ENCODE measurements at regions not wholly inside any gene's neighbourhood (a gene's known extent, or its start where the extent isn't known, plus 50 kb on each side); places are given as distances from the start of the nearest gene placed in this dataset.

DNA sequence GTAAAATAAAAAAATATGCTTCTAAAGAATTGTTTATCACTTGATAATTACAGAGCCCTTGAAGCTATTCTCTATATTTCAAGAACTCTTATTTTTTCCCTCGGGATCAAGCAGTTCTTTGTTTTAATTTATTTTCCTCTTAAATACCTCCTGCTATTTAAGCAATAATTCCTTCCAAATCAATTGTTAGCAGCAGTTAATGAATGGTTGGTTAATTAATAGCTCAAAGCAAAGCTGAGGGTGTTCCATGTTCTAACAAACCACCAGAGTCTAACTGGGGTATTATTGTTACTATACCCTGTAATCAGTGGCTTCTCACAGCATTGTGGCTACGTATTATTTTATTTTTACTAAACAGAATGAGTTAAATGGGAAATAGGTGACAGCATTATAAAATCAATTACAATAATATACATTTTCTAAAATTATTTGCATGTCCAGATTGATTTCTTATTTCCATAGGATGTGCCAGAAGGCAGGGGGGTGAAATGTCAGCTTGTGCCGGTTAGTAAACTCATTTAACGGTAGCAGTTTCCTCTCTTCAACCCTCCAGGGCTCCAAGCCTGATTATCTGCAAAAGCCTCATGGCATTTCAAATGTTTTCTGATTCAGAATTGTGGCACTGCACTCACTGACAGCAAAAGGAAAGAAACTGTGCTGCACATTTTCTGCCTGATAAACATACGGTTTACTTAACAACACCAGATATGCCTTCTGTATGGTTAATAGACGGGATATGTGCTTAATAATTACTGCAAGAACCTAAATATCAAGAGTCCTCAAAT, 286.9 kb upstream of the EMCN start:
- no peak for ATAC-seq
- TF ChIP-seq CTCF (IDR thresholded peaks at IDR 0.05) = no peak
- H3K27ac ChIP-seq = no peak overlapping the region
- no peaks in the 10 kb centered on the region for H3K36me3 ChIP-seq
- intact Hi-C loops (cut with DNase I) = no loop called here
- no peaks in the 10 kb centered on the region for H3K27me3 ChIP-seq
- H3K4me3 ChIP-seq = no peak overlapping the region
- no peaks in the 10 kb centered on the region for H3K4me1 ChIP-seq
- H3K9me3 ChIP-seq = peaks cover 0 to 3% of the 10 kb centered on the region in 2 donors
- no peak for DNase-seq

GRCh38 chr4:100803751-100804150, 285.9 kb upstream of the EMCN start:
- no peak overlapping the region for H3K4me3 ChIP-seq
- DNase-seq = no peak
- no peak for ATAC-seq
- no peak overlapping the region for H3K27ac ChIP-seq
- H3K36me3 ChIP-seq = no peaks in the 10 kb centered on the region
- intact Hi-C loops (cut with DNase I) = no loop called here
- no peak for TF ChIP-seq CTCF (IDR thresholded peaks at IDR 0.05)
- H3K9me3 ChIP-seq = peaks cover 0 to 3% of the 10 kb centered on the region in 2 donors
- no peaks in the 10 kb centered on the region for H3K4me1 ChIP-seq
- no peaks in the 10 kb centered on the region for H3K27me3 ChIP-seq

DNA sequence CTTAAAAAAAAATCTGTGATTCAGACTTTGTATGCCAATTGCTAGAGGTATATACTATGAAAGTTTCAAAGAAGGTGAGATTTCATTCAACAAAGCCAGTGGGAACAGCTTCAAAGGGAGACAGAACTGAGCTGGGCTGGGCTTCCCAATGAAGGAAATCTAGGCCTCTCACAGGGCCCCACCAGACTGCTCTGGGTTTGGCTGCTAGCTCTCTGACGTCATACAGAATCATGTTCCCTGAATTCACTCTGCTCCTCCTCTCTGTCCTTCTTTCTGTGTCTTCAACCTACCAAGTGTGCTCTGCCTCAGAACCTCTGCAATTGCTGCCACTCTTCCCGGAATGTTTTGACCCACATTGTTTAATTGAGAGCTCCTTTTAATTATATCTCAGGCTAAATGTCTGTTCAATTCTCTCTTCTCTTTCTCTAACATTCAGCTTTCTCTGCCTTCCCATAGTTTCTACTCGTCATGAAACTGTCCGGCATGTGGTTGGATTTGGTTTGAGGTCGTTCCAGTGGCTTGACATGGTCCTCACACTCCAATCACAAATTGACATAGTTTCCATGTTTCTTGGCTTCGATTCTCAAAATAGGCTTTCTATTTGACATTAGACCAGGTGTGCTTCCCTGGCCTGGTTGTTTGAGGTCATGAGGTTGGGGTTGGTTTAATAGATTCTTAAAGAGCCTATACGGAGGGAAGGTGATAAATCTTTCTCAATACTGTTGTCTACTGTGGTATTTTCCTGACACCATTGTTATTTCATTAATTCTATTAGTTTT, 282.1 kb upstream of the EMCN start:
- Histone ChIP-seq H3K27me3 (no peaks in the 10 kb centered on the region), H3K4me1 (no peaks in the 10 kb centered on the region), H3K9me3 (peaks cover 0 to 3% of the 10 kb centered on the region in 2 donors), H3K36me3 (no peaks in the 10 kb centered on the region), H3K27ac (no peak overlapping the region), H3K4me3 (no peak overlapping the region)
- DNase-seq = no peak
- no peak for TF ChIP-seq CTCF (IDR thresholded peaks at IDR 0.05)
- intact Hi-C loops (cut with DNase I) = no loop called here
- ATAC-seq = no peak

DNA sequence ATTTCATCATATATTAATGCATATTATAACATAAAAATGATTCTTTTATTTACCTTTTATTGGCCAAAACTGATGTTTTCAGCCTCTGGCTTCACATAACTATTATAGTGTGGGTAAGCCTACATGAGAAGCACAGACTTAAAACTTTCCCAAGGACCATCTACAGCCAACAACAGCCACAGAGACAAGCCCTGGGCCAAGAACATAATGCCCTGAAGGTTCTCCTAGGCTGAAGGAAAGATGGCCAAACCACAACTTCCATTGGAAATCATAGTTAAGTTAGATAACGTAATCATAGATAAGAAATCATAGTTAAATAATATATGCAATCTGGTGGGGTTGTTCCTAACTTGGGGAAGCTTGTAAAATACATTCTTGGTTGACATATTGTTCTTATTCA, 280.0 kb upstream of the EMCN start:
- TF ChIP-seq CTCF (IDR thresholded peaks at IDR 0.05) = no peak
- Histone ChIP-seq H3K9me3 (no peaks in the 10 kb centered on the region), H3K4me3 (no peak overlapping the region), H3K27me3 (no peaks in the 10 kb centered on the region), H3K36me3 (no peaks in the 10 kb centered on the region), H3K27ac (no peak overlapping the region), H3K4me1 (no peaks in the 10 kb centered on the region)
- ATAC-seq (no peak), DNase-seq (no peak)
- intact Hi-C loops (cut with DNase I) = no loop called here

DNA sequence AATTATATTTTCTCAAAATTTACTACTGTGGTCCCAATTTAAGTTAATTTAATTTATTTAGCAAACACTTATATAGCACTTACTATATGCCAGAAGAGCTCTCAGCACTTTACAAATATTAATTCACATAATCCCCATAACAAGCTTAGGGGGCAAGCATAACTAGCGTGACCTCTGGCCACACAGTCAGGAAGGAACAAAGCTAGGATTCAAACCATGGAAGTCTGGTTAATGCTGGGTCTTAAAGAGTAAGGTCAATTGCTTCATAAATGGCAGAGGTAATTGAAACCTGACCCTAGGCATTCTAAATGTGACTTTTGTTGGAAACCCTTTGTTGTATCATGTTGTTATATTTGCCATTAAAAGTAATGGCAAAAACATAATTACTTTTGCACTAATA, 279.5 kb upstream of the EMCN start:
- no peak overlapping the region for H3K27ac ChIP-seq
- no peak for DNase-seq
- no peak for TF ChIP-seq CTCF (IDR thresholded peaks at IDR 0.05)
- H3K9me3 ChIP-seq = no peaks in the 10 kb centered on the region
- no peaks in the 10 kb centered on the region for H3K36me3 ChIP-seq
- H3K4me3 ChIP-seq = no peak overlapping the region
- intact Hi-C loops (cut with DNase I) = no loop called here
- H3K27me3 ChIP-seq = no peaks in the 10 kb centered on the region
- no peak for ATAC-seq
- no peaks in the 10 kb centered on the region for H3K4me1 ChIP-seq

Measured in left lung (tissue), 4 donors.